SK-N-MC (cell line): ENCODE measurements at regions not wholly inside any gene's neighbourhood (a gene's known extent, or its start where the extent isn't known, plus 50 kb on each side); places are given as distances from the start of the nearest gene placed in this dataset.

ENCODE experiments used
- EZH2 ChIP-seq: fragments of 200-600 bp; sonication (generic); IDR thresholded peaks from one replicate; pipeline ENCODE4 v1.6.1; 2017; ENCODE audit warnings: antibody characterized with exemption
- POLR2AphosphoS5 ChIP-seq: IDR thresholded peaks from 2 replicates; pipeline ENCODE4 v1.6.1; 2012; ENCODE audit warnings: mild to moderate bottlenecking, low read depth, low read length, borderline replicate concordance

- TF ChIP-seq EZH2 (no peak), POLR2AphosphoS5 (no peak)
These were observed 95.1 kb downstream of the VEGFA start for GRCh38 chr6:43865086-43865485.
